Activated gamma-delta T cell treated with Interleukin-2 at 50 U/mL for 16 hours (primary cell): ENCODE measurements at regions not wholly inside any gene's neighbourhood (a gene's known extent, or its start where the extent isn't known, plus 50 kb on each side); places are given as distances from the start of the nearest gene placed in this dataset.
"Not testable (repeated sequence)": the region's sequence is repeated elsewhere in the genome, so short reads cannot be mapped to it uniquely, and the experiment has no call there.

ENCODE experiments used
- DNase-seq: peaks from one replicate; pipeline ENCODE4 v3.0.0-alpha.2; 2020

DNA sequence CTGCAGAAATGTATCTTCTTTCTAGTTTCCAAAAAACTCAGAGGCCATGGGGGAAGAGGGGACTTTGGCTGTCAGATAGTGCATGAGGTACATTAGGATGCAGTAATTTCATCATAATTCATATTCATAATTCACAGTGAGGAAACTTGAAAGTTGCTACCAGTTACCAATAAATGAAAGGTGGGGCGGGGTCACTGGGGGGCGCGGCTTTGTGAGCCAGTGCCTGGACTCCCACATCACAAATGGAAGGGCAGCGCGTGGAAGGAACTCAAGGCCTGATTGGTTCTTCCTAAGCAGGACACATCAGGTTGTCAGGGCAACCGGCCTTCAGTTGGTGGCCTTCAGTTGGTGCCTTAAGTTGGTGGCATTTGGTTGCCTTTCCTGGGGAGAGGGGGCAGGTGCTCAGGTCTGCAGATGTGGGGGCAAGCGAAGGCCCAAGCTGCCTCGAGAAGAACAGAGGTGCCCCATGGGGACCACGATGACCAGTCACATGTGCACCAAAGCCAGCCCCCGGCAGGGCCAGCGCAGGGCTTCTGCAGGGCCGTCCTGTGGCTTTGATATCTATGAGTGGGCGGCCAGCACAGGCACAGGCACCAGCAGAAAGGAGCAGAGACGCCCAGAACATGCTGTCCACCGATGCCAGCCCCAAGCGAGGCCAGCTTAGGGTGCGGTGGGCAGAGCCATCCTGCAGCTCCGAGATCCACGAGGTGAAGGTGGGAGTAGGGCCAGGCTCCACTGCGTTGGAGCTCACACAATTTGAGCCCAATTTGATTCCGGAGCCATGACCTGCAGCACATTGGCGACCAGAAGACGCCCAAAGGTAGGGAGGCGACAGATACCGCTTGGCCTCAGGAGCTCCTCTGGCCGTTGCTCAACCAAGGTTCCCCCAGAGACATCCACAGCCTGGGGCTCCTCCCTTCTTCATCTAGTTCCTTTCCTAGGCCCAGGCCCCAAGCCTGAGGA lies 3248.2 kb upstream of the OR11H1 start:
- DNase-seq = peak; percentile 3

- DNase-seq = not testable (repeated sequence)
Measured at GRCh38 chr22:12284690-12285089, 3243.3 kb upstream of the OR11H1 start.

DNA sequence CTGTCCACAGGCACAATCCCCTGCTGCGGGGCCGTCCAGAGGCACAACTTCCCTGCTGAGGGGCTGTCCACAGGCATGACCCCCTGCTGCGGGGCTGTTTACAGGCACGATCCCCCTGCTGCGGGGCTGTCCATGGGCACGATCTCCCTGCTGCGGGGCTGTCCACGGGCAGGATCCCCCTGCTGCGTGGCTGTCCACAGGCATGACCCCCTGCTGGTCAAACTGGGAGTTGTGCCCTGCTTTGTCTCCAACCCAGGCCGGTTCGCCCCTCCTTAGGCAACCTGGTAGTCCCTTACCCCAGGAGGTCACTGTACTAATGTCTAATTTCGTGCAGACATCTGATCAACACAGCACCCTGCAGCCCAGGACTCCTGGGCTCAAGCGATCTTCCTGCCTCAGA lies 3230.6 kb upstream of the OR11H1 start:
- DNase-seq = not testable (repeated sequence)
